CD4-positive, alpha-beta T cell treated with Interleukin-10 for 1 hour (primary cell): ENCODE measurements at regions not wholly inside any gene's neighbourhood (a gene's known extent, or its start where the extent isn't known, plus 50 kb on each side); places are given as distances from the start of the nearest gene placed in this dataset.
A peak's percentile ranks its signal among the peaks of the same experiment; 100 is the strongest.
"Not testable (repeated sequence)": the region's sequence is repeated elsewhere in the genome, so short reads cannot be mapped to it uniquely, and the experiment has no call there.

Source experiments
- DNase-seq: peaks from one replicate; pipeline ENCODE4 v3.0.0-alpha.2; 2020

DNA sequence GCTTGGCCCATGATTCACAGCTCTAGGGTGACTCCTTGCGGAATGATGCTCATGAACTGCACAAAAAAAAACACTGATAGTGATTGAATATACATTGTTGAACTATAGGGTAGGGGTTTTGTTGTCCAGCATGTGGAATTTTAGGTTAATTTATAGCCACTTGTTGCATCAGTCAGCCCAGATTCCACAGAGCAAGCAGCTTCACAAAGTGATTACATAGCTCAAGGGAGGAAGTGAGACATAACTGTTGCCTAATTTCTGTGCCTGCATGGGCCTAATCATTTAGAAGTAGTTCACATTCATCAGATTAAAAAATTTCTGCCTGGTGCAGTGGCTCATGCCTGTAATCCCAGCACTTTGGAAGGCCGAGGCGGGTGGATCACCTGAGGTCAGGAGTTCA lies 142.2 kb upstream of the ZNF722 start:
- not testable (repeated sequence) for DNase-seq

DNA sequence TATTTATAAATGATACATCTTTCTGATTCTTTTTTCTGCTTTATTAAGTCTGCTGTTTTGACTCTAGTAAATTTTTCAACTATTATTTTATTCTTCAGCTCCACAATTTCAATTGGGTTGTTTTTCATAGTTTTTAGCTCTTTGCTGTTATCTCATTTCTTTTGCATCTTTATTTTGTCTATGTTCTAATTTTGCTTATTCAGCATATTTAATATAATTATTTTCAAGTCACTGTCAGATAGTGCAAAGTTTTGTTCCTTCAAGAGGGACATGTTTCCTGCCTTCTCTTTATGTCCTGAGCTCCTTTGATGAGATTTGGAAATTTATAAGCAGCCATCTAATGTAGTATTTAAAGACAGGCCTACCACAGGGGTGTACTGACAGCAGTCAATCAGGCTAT lies 131.5 kb upstream of the ZNF722 start:
- DNase-seq = no peak

DNA sequence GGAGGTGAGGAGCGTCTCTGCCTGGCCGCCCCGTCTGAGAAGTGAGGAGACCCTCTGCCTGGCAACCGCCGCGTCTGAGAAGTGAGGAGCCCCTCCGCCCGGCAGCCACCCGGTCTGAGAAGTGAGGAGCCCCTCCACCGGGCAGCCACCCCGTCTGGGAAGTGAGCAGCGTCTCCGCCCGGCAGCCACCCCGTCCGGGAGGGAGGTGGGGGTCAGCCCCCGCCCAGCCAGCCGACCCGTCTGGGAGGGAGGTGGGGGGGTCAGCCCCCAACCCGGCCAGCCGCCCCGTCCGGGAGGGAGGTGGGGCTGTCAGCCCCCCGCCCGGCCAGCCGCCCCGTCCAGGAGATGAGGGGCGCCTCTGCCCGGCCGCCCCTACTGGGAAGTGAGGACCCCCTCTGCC lies 124.4 kb upstream of the ZNF722 start:
- DNase-seq = not testable (repeated sequence)

DNA sequence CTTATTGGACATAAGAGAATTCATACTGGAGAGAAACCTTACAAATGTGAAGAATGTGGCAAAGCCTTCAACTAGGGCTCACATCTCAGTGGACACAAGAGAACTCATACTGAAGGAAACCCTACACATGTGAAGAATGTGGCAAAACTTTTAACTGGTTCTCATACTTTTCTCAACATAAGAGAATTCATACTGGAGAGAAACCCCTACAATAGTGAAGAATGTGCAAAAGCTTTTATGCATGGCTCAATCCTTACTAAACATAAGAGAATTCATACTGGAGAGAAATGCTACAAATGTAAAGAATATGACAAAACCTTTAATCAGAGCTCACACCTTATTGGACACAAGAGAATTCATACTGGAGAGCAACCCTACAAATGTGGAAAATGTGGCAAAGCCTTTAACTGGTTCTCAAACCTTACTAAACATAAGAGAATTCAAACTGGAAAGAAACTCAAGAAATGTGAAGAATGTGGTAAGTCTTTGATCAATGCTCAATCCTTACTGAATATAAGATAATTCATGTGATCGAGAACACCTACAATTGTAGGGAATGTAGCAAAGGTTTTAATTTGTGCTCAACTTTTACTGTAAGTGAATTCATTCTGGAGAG lies 121.8 kb upstream of the ZNF722 start:
- no peak for DNase-seq

DNA sequence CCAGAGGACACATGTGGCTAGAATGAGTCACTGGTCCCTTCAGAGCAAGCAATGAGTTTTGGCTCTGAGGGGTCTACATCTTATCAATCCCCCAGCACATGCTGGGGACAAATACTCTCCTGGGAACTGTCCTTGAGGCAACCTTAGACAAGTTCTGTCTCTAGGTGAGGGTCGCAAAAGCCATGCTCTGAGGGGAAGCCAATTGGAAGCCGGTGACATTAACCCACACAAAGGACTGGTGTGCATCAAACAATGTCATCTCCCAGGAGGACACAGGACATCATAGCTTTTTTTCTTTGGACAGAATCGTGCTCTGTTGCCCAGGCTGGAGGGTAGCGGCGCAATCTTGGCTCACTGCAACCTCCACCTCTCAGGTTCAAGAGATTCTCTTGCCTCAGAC lies 111.6 kb upstream of the ZNF722 start:
- DNase-seq = no peak

DNA sequence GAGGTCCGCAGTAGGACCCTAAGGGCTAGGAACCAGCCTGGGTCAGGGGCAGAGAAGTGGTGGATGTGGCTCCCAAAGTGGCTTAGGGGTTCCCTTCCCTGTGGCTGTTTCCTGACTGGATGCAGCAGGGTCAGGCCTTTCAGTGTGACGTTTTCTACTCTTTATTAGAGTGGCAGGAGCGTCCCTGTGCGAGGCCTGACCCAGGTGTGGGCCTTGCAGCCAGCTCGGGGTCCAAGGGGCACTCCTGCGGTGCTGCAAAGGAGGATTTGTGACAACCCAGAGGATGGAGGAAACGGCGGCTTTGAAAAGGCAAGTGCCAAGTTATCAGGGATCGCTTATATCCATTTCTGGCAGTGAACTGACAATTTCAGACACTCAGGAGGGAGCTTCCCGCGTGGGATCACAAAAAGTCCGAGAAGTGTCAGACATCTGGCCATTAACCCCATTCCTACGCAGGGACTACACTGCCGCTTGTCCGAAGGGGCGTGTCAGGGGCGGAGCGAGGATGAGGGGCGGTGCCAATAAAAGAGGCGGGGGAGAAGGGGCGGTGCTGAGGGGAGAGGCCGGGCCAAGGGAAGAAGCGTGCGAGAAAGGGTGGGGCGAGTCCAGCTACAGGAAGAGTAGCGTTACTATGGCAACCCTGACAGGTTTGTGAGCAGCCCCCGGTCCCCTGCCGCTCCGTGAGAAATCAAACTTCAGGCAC lies 98.8 kb upstream of the ZNF722 start:
- peak; percentile 77 for DNase-seq

DNA sequence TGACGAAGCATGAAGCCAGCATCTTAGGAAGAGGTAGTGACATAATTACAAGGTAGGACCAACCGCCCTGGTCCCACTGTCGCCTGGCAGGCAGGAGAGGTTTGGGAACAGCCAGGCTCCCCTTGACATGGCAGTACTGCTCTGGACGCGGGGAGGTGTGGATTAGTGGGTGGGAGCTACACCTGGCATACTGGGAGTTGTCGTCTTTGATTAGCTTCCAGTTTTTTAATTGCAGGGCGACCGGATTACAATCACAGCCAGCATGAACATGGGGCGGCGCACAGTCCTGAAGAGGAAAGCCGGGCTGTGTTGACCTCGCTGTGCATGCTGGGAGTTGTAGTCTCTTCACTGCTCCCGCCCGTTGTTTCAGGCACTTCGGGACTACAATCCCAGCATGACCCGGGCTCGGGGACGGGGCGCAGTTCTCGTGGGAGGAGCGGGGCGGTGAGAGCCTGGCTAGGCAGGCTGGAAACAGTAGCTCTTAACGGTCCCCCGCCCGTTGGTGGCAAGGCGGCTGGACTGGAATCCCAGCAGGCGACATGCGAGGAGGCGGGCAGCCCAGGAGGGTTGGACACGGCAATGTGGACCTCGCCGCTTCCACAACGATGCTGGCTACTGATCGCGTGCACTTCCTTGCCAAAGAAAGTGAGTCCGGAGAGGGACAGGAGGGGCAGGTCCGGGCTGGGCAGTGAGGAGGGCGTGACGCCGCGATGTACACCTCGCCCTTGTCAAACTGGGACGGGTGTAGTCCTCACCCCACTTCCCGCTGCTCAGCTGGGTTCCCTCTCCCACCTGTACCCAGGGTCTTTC lies 98.0 kb upstream of the ZNF722 start:
- peak; percentile 85 for DNase-seq

DNA sequence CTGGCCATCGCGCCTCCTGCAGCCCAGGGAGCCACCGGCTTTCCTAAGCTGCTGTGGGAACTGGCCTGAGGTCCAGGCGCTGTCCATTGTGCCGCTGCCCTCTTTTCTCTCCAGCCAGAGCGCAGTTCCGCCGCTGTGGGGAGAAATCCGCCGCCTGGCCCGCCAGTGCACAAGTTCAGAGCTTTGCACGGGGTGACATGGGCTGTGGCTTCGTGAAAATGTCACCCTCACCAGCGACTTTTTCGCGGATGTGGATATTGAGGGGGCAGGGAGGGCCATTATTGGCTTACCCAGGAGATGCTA lies 97.5 kb upstream of the ZNF722 start:
- DNase-seq = not testable (repeated sequence)

DNA sequence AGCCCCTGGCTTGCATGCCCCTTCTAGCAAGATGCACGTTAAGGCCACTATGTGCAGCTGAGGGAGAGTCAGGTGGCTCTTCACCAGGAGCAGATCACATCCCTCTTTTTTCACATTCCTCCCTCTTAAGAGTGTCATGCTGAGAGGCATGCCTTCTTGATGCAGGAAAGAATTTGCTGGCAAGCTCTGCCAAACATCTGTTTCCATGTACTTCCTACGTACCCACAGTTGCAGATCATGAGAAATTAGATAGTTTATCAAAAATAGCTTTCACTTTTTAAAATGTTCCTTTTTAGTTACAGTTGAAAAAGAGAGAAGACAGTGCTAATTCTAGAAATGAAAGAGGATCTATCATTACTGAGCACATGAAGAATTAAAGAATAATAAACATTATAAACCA lies 79.7 kb upstream of the ZNF722 start:
- no peak for DNase-seq

DNA sequence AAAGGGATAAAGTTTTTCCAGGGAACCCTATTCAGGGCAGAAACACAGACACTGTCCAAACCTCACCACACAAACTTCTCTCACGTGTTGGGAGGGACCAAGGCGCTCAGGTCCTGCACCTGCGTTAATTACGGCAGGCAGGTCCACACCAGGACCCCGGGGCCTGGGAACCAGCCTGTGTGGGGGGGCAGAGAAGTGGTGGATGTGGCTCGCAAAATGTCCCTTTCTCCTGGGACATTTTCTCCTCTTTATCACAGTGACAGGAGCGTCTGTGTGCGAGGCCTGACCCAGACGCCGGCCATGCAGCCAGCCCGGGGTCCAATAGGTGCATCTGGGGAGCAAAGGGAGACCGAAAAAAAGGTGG lies 73.4 kb upstream of the ZNF722 start:
- DNase-seq = no peak

DNA sequence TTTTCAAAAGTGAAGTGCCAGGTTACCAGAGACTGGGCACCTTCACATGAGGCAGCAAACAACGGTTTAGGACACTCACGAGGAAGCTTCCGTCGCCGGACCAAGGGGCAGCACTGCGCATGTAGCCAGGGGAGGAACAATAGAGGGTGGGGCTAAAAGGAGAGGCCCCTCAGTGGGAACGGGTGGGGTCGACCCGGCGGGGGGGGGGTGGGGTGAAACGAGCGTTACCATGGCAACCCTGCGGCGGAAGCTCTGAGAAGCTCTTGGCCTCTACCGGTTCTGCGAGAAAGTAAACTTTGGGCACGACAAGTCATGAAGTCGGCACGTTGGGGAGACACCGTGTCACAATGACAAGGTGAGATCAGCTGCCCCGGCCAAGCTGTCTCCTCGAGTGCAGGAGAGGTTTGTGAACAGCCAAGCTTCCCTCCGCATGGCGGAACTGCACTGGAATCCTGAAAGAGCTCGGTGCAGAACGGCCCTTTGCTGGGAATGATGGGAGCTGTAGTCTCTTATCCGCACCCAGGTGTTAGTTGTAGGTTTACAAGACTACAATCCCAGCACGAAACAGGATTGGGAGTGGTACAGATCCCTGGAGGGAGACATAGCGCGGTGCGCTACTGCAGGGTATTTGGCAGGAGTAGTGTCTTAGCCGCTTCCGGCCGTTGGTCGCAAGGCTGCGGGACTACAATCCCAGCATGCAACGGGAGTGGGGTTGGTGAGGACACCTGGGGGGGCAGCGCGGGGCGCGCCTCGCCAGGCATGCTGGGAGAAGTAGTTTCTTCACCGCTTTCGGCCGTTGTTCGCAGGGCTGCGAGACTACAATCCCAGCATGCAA lies 72.8 kb upstream of the ZNF722 start:
- peak; percentile 86 for DNase-seq

DNA sequence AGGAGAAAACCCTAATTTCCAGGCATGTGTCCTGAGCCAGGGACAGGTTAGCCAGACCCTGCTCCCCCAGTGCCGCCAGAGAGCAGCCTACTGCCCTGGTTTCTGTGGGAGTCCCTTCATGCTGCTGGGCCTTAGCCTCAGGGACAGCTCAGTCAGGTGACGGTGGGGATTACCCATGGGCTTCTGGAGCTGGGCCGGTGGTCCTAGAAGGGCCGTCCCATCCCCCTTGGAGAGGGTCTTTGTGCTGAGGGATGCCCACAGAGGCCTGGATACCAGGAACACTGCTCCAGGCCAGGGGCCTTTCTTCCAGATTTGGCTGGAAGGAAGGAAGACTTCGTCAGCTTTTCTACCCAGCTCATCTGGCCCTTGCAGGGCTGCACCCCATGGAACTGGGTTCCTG lies 71.4 kb upstream of the ZNF722 start:
- no peak for DNase-seq

DNA sequence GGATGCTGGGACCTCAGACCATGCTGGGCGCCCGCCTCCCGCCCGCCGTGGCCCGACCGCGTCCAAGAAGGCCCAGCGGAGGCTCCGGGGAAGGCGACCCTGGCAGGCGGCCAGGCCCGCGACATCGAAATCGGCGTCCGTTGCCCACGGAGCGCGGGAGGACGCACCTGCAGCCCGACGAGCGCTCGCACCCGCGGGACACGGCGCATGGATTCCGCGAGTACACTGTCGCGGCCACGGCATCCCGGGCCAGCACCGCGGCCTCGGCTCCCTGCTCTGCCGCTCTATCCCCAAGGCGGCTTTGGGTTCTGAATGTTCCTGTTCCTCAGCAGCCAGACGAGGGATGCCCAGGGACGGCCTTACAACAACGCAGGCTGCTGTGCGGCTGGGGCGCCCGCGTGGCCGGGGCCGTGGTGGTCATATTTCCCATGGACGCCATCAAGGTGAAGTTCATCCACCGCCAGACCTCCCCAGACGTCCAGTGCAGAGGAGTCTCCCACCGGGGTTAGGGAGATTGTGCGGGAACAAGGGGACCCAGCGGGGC lies 67.5 kb upstream of the ZNF722 start:
- DNase-seq = no peak

DNA sequence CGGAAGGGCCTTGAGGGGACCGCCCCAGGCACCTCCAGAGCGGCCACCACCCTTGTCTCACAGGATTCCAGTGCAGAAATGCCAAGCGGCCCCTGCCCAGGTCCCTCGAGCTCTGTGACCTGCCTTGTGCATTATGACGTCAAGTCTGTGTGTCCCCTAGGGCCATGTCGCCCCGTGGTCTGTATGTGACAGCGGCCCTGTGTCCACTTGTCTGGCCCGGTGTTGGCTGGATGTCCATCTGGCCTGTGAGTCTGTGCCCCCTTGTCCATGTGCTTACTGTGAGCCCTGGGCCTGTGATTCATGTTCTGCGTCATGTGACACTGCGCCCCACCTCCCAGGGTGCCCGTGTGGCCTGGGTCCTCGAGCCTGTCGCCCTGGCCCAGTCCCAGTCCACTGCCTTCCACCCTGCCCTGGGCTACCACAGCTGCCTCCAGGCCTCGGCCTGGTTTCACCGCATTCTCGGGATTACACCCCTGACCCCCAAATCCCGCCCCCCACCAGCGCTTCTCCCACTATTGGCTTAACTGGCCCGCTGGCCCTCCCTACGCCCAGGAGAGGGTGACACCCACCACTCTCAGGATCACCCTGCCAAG lies 66.6 kb upstream of the ZNF722 start:
- no peak for DNase-seq
